HFFc6 (cell line): ENCODE measurements at regions not wholly inside any gene's neighbourhood (a gene's known extent, or its start where the extent isn't known, plus 50 kb on each side); places are given as distances from the start of the nearest gene placed in this dataset.

Source experiments
- DNase-seq: peaks from one replicate; pipeline ENCODE4 v3.0.0-alpha.2; 2018
- H3K27ac Mint-ChIP-seq: 2 replicates; pipeline ENCODE4 v1.8.0; 2020; ENCODE audit warnings: mild to moderate bottlenecking, mixed read lengths
- H3K27me3 Mint-ChIP-seq: 2 replicates; pipeline ENCODE4 v1.8.0; 2021; ENCODE audit warnings: mild to moderate bottlenecking, moderate library complexity, mixed read lengths; ENCODE audit not compliant: insufficient read depth
- H3K36me3 Mint-ChIP-seq: 2 replicates; pipeline ENCODE4 v1.8.0; 2021; ENCODE audit warnings: low read depth, mixed read lengths
- H3K4me1 Mint-ChIP-seq: 2 replicates; pipeline ENCODE4 v1.8.0; 2020; ENCODE audit warnings: low read depth, mixed read lengths
- H3K4me3 Mint-ChIP-seq: 2 replicates; pipeline ENCODE4 v1.8.0; 2020; ENCODE audit warnings: mild to moderate bottlenecking, moderate library complexity, mixed read lengths
- H3K9me3 Mint-ChIP-seq: 2 replicates; pipeline ENCODE4 v1.8.0; 2020; ENCODE audit warnings: mild to moderate bottlenecking, mixed read lengths
- CTCF ChIP-seq: fragments of 200-600 bp; sonication (generic); IDR thresholded peaks from 2 replicates; pipeline ENCODE4 v1.5.0; 2021; ENCODE audit warnings: antibody characterized with exemption, mild to moderate bottlenecking

DNA sequence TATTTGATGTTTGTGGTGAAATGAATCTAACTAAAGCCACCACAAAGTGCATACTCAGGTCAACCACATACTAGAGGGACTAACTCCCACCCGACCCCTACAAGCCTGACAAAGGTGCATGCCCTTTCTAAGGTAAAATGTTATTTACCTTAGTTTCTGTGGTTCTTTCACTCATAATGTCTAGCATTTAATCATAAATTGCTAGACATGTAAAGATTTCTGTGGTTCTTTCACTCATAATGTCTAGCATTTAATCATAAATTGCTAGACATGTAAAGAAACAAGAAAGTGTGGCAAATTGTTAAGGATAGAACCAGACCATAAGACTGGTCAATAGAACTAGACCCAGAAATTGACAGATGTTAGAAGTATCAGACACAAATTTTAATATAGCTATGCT, 193.0 kb upstream of the PBX1 start:
- Mint-ChIP-seq H3K27me3 (no peaks in the 10 kb centered on the region; the same call in 1 of the 2 replicates), H3K4me3 (no peak overlapping the region), H3K9me3 (peaks cover 12% of the 10 kb centered on the region), H3K4me1 (no peaks in the 10 kb centered on the region), H3K27ac (no peak overlapping the region), H3K36me3 (no peaks in the 10 kb centered on the region)
- no peak for DNase-seq
- TF ChIP-seq CTCF: no peak

- DNase-seq: no peak
- Mint-ChIP-seq H3K9me3 (peaks cover 24% of the 10 kb centered on the region), H3K27ac (no peak overlapping the region), H3K36me3 (no peaks in the 10 kb centered on the region), H3K4me1 (no peaks in the 10 kb centered on the region), H3K27me3 (peaks cover 1% of the 10 kb centered on the region; the same call in 1 of the 2 replicates), H3K4me3 (no peak overlapping the region)
- TF ChIP-seq CTCF: no peak
Measured at GRCh38 chr1:164369698-164370365, 189.2 kb upstream of the PBX1 start.

DNA sequence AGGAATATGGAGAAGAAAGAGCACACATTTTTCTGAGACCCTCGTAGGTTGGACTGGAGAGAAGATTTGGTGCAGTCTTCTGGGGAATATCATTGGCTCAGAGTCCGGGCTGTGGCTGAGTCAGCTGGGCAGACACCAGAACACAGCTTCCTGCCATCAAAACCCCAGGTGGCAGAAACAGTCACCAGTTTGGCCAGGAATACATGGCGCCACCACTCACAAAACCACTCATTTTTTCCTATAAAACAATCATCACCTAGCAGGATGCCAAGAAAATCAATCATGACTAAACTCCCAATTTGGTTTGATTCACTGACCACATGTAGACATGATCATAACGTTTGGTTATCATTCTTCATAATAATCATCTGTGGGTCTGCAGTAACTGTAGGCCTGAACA, 178.1 kb upstream of the PBX1 start:
- DNase-seq: no peak
- Mint-ChIP-seq H3K27me3 (no peaks in the 10 kb centered on the region; the same call in 1 of the 2 replicates), H3K4me3 (no peak overlapping the region), H3K27ac (no peak overlapping the region), H3K36me3 (no peaks in the 10 kb centered on the region), H3K4me1 (no peaks in the 10 kb centered on the region), H3K9me3 (peaks cover 8% of the 10 kb centered on the region)
- no peak for TF ChIP-seq CTCF

- Mint-ChIP-seq H3K9me3 (peaks cover 8% of the 10 kb centered on the region), H3K4me3 (no peak overlapping the region), H3K27me3 (no peaks in the 10 kb centered on the region; the same call in 1 of the 2 replicates), H3K27ac (no peak overlapping the region), H3K36me3 (no peaks in the 10 kb centered on the region), H3K4me1 (no peaks in the 10 kb centered on the region)
- no peak for DNase-seq
- TF ChIP-seq CTCF: no peak
Measured at GRCh38 chr1:164382384-164382783, 176.6 kb upstream of the PBX1 start.

DNA sequence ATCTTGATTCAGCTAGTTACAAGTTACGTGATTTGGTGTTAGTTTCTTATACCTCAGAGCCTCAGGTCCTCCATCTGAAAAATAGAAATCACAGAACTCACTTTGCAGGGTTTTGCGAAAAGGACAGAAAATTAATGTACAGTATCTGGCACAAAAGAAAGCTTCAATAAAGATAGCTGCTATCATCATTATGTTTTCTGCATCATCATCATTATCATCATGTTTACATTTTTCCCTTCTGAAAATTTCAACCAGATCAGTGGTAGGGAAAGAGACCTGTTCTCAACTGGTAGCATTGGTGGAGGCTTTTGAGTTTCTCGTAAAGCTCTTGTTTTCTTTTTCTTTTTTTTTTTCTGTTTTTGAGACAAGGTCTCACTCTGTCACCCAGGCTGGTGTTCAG, 174.7 kb upstream of the PBX1 start:
- H3K27ac Mint-ChIP-seq: no peak overlapping the region
- H3K4me3 Mint-ChIP-seq: no peak overlapping the region
- H3K4me1 Mint-ChIP-seq: no peaks in the 10 kb centered on the region
- no peak for TF ChIP-seq CTCF
- no peaks in the 10 kb centered on the region for H3K36me3 Mint-ChIP-seq
- H3K27me3 Mint-ChIP-seq: peaks cover 2% of the 10 kb centered on the region; the same call in 1 of the 2 replicates
- H3K9me3 Mint-ChIP-seq: peaks cover 8% of the 10 kb centered on the region
- no peak for DNase-seq
